Mucosa of rectum (tissue), 2 donors: ENCODE measurements at regions not wholly inside any gene's neighbourhood (a gene's known extent, or its start where the extent isn't known, plus 50 kb on each side); places are given as distances from the start of the nearest gene placed in this dataset.

Experiments
- H3K27ac ChIP-seq, 2 donors: one replicate each; pipeline ENCODE4 v1.7.0; 2013; ENCODE audit warnings: inconsistent platforms in 2 of 2, low read depth in 2 of 2, low read length in 2 of 2
- H3K27me3 ChIP-seq, 2 donors: one replicate each; pipeline ENCODE4 v1.7.0; 2013; ENCODE audit warnings: low read length in 2 of 2; ENCODE audit not compliant: control insufficient read depth in 2 of 2, insufficient read depth in 2 of 2
- H3K36me3 ChIP-seq, 2 donors: one replicate each; pipeline ENCODE4 v1.7.0; 2013; ENCODE audit warnings: low read length in 2 of 2; ENCODE audit not compliant: control insufficient read depth in 2 of 2, insufficient read depth in 2 of 2
- H3K4me1 ChIP-seq, 2 donors: one replicate each; pipeline ENCODE4 v1.7.0; 2013; ENCODE audit warnings: low read length in 2 of 2, mild to moderate bottlenecking in 1 of 2; ENCODE audit not compliant: control insufficient read depth in 2 of 2, insufficient read depth in 2 of 2
- H3K4me3 ChIP-seq, 2 donors: one replicate each; pipeline ENCODE4 v1.7.0; 2013; ENCODE audit warnings: low read length in 2 of 2
- H3K9ac ChIP-seq, 2 donors: one replicate each; pipeline ENCODE4 v1.7.0; 2013; ENCODE audit warnings: low read length in 2 of 2, low read depth in 1 of 2, mild to moderate bottlenecking in 1 of 2
- H3K9me3 ChIP-seq, 2 donors: one replicate each; pipeline ENCODE4 v1.7.0; 2013; ENCODE audit warnings: low read length in 2 of 2; ENCODE audit not compliant: control insufficient read depth in 2 of 2
- donor health status: healthy.
- donor health status: Normal muscosa, but diverticular disease.

GRCh38 chr13:72657379-72657778 is 70.0 kb downstream of the MZT1 start:
- H3K36me3 ChIP-seq: no peaks in the 10 kb centered on the region
- no peaks in the 10 kb centered on the region for H3K9me3 ChIP-seq
- no peak overlapping the region for H3K27ac ChIP-seq
- H3K9ac ChIP-seq: no peak overlapping the region
- no peaks in the 10 kb centered on the region for H3K4me1 ChIP-seq
- no peaks in the 10 kb centered on the region for H3K27me3 ChIP-seq
- no peak overlapping the region for H3K4me3 ChIP-seq

GRCh38 chr13:72656357-72656756 is 71.1 kb downstream of the MZT1 start:
- Histone ChIP-seq H3K27me3 (no peaks in the 10 kb centered on the region), H3K4me3 (no peak overlapping the region), H3K4me1 (no peaks in the 10 kb centered on the region), H3K9me3 (no peaks in the 10 kb centered on the region), H3K9ac (no peak overlapping the region), H3K27ac (no peak overlapping the region), H3K36me3 (no peaks in the 10 kb centered on the region)

GRCh38 chr13:72653506-72653905 is 73.9 kb downstream of the MZT1 start:
- Histone ChIP-seq H3K27ac (no peak overlapping the region), H3K9ac (no peak overlapping the region), H3K4me1 (no peaks in the 10 kb centered on the region), H3K36me3 (no peaks in the 10 kb centered on the region), H3K9me3 (no peaks in the 10 kb centered on the region), H3K27me3 (no peaks in the 10 kb centered on the region), H3K4me3 (no peak overlapping the region)

- Histone ChIP-seq H3K9me3 (no peaks in the 10 kb centered on the region), H3K36me3 (no peaks in the 10 kb centered on the region), H3K9ac (no peak overlapping the region), H3K4me3 (no peak overlapping the region), H3K27me3 (no peaks in the 10 kb centered on the region), H3K4me1 (no peaks in the 10 kb centered on the region), H3K27ac (no peak overlapping the region)
These were observed 74.7 kb downstream of the MZT1 start for GRCh38 chr13:72652681-72653080.

- Histone ChIP-seq H3K9ac (no peak overlapping the region), H3K4me1 (no peaks in the 10 kb centered on the region), H3K36me3 (no peaks in the 10 kb centered on the region), H3K27ac (no peak overlapping the region), H3K9me3 (no peaks in the 10 kb centered on the region), H3K4me3 (no peak overlapping the region), H3K27me3 (no peaks in the 10 kb centered on the region)
These were observed 76.3 kb downstream of the MZT1 start for GRCh38 chr13:72651144-72651543.

- Histone ChIP-seq H3K27ac (no peak overlapping the region), H3K36me3 (no peaks in the 10 kb centered on the region), H3K9ac (no peak overlapping the region), H3K4me3 (no peak overlapping the region), H3K27me3 (no peaks in the 10 kb centered on the region), H3K4me1 (no peaks in the 10 kb centered on the region), H3K9me3 (no peaks in the 10 kb centered on the region)
These were observed 77.3 kb downstream of the MZT1 start for GRCh38 chr13:72650051-72650700.

GRCh38 chr13:72648513-72649065 is 78.8 kb downstream of the MZT1 start:
- H3K4me3 ChIP-seq: no peak overlapping the region
- H3K9me3 ChIP-seq: no peaks in the 10 kb centered on the region
- H3K27me3 ChIP-seq: no peaks in the 10 kb centered on the region
- H3K4me1 ChIP-seq: no peaks in the 10 kb centered on the region
- no peaks in the 10 kb centered on the region for H3K36me3 ChIP-seq
- H3K9ac ChIP-seq: no peak overlapping the region
- no peak overlapping the region for H3K27ac ChIP-seq

- no peak overlapping the region for H3K9ac ChIP-seq
- no peak overlapping the region for H3K4me3 ChIP-seq
- H3K27ac ChIP-seq: no peak overlapping the region
- H3K27me3 ChIP-seq: no peaks in the 10 kb centered on the region
- H3K4me1 ChIP-seq: no peaks in the 10 kb centered on the region
- H3K36me3 ChIP-seq: no peaks in the 10 kb centered on the region
- H3K9me3 ChIP-seq: no peaks in the 10 kb centered on the region
These were observed 80.0 kb downstream of the MZT1 start for GRCh38 chr13:72647422-72647821.

GRCh38 chr13:72645521-72645920 is 81.9 kb downstream of the MZT1 start:
- H3K27ac ChIP-seq: no peak overlapping the region
- no peaks in the 10 kb centered on the region for H3K36me3 ChIP-seq
- no peaks in the 10 kb centered on the region for H3K9me3 ChIP-seq
- no peaks in the 10 kb centered on the region for H3K4me1 ChIP-seq
- H3K4me3 ChIP-seq: no peak overlapping the region
- H3K27me3 ChIP-seq: no peaks in the 10 kb centered on the region
- no peak overlapping the region for H3K9ac ChIP-seq

- Histone ChIP-seq H3K4me3 (no peak overlapping the region), H3K9me3 (no peaks in the 10 kb centered on the region), H3K36me3 (no peaks in the 10 kb centered on the region), H3K9ac (no peak overlapping the region), H3K27me3 (no peaks in the 10 kb centered on the region), H3K27ac (no peak overlapping the region), H3K4me1 (no peaks in the 10 kb centered on the region)
These were observed 84.0 kb downstream of the MZT1 start for GRCh38 chr13:72643311-72643989.
